Left cardiac atrium (tissue), 4 donors: ENCODE measurements at regions not wholly inside any gene's neighbourhood (a gene's known extent, or its start where the extent isn't known, plus 50 kb on each side); places are given as distances from the start of the nearest gene placed in this dataset.
"Not testable (repeated sequence)": the region's sequence is repeated elsewhere in the genome, so short reads cannot be mapped to it uniquely, and the experiment has no call there.

Source experiments
- ATAC-seq, 2 donors: fragments of 200-7000 bp; cut with Tn5 transposase; one replicate each; pipeline ENCODE4 v1.9.1; 2020; ENCODE audit warnings: mild to moderate bottlenecking in 2 of 2, moderate library complexity in 2 of 2
- DNase-seq: peaks from one replicate; pipeline ENCODE4 v3.0.0-alpha.2; 2020
- intact Hi-C, 2 donors: fragments of 100-400 bp; cut with DNase I; formaldehyde crosslinking; loops; one replicate each; pipeline versions ENCODE4 v1.14.1 to v1.15.1; 2022 to 2023
- donor health status: DM: no; HTN: yes; CAD: no.
- donor health status: DM: no; HTN: yes; CAD: no; lungs with severe emphysema.
- donor health status: DM: yes; HTN: yes; CAD: no.
- donor health status: Dilated cardiomyopathy.

DNA sequence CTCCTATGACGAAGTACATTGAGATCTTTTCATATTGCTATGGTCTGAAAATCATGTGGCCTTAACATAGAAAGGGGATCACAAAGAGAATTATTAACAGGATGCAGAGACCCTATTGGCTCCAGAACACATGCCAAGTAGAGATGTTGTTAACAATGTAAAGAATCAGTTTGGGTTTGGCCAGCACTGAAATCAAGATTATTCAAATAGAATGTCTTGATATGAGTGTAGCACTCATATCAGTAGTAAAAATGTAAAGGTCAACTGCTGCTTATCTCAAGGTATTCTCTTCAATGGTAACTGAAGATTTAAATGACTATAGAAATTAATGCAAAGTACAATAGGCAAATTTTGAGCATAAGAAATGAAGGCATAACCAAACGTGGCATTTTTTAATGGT, 262.8 kb downstream of the PTH2R start:
- no peak for DNase-seq
- no peak for ATAC-seq
- intact Hi-C loops = no loop called here

DNA sequence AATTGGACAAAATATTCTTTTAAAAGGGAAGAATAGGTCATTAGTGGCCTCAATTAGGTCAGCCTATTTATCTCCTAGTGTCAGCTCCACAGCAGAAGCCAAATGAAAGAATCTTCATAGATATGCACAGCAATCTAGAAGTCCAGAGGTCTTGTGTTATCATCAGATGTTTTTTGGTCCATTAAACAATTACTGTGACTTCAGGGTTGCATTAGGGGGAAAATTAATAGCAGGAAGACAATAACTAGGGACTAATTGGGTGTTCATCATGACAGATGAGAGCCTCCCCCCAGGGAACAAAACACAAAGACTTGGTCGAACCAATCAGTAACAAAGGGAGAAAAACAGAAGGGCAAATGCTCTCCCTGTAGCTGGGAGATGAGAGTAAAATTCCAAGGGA, 264.7 kb downstream of the PTH2R start:
- no peak for DNase-seq

DNA sequence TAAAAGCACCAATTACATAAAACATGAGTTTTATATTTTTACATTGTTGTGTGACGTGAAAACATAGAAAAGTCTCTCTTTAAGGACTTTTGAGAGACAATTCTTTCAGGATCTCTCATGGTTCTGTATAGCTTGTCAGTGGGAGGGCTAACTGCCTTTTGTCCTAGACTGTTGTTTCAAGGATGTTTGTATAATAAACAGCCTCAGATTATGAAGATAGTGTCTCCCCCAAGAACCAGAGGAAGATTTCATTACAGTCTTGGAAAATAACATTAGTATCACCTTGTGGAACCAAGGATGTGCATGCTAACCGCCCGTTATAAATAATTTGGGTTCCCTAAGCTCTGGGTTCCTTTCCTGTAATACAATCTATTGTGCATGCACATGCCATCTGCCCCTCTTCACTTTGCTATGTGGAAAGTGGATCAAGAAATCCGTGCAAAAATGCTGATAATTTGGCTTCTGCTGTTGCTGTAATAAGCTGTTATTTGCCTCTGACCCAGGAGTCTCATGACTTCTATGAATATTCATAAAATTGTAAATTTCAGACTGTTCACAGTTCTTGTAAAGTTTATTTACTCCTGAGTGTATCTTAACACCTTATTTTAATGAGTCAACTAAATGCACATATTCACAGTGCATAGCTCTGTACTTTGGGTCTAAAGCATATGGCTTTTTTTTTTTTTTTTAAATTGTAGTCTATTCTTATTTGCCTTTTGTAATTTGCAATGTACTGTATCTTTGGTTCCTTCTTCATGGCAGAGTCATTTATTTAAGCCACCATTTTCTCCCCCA, 265.5 kb downstream of the PTH2R start:
- intact Hi-C loops = no loop called here
- no peak for DNase-seq
- ATAC-seq = no peak

More for the DNA sequence above, 264.7 kb downstream of the PTH2R start:
- no peak for ATAC-seq
- intact Hi-C loops = no loop called here

DNA sequence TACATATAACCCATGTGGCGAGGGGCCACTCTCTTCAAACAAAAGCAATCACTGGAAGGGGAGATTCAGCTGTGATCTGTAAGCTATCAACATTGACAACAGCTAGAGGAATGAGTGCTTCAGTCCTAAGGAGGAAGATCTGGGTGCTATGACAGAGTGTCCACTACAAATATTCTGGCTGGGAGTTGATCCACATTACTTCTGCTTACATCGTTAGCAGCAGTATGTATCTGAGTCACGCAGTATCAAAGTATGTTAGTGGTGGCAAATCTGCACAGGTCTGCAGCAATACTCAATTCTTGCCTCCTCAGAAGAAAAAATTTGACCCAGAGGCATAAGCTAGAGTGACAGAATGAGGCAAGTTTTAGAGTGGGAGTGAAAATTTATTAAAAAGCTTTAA, 267.0 kb downstream of the PTH2R start:
- DNase-seq (no peak), ATAC-seq (no peak)
- intact Hi-C loops = no loop called here

DNA sequence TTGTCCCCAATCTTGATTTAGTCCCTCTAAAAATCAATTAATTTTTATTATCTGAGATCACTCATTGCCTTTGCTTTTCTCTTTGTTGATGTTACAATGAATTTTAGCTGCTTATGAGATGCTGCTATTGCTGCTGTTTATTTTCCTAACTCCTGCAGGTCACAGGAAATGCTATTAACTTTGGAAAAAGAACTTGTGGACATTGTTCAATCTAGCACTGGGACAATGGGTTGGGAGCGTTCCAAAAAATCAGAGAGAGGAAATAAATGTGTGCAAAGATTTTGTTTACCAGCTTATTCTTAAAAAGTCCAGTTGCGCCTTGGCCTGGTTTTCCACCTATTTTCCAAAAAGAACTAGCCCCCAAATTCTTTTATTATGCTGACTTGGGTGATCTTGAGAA, 268.3 kb downstream of the PTH2R start:
- ATAC-seq = no peak
- intact Hi-C loops = no loop called here
- DNase-seq = no peak

DNA sequence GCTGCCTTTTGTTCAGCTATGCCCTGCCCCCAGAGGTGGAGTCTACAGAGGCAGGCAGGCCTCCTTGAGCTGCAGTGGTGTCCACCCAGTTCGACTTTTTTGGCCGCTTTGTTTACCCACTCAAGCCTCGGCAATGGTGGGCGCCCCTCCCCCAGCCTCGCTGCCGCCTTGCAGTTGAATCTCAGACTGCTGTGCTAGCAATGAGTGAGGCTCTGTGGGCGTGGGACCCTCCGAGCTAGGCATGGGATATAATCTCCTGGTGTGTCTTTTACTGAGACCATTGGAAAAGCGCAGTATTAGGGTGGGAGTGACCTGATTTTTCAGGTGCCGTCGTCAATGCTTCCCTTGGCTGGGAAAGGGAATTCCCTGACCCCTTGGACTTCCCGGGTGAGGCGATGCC, 279.3 kb downstream of the PTH2R start:
- ATAC-seq, DNase-seq, intact Hi-C loops: not testable (repeated sequence)

DNA sequence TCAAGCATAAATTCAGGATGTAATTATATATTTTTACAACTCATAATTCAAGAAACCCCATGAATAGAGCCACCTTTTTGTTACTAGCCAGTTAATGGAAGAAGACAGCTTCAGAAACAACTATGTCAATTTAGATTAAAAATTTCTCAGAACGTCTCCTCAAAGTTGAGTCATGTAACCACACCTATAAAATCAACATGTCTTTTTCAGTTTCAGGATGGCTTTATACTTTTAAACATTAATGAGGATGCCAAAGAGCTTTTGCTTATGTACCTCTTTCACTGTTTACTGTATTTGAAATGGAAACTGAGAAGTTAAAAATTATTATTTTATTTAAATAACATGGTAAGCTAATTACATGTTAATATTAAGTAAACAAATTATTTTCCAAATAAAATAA, 280.1 kb downstream of the PTH2R start:
- DNase-seq = no peak
- intact Hi-C loops = no loop called here
- ATAC-seq = no peak

DNA sequence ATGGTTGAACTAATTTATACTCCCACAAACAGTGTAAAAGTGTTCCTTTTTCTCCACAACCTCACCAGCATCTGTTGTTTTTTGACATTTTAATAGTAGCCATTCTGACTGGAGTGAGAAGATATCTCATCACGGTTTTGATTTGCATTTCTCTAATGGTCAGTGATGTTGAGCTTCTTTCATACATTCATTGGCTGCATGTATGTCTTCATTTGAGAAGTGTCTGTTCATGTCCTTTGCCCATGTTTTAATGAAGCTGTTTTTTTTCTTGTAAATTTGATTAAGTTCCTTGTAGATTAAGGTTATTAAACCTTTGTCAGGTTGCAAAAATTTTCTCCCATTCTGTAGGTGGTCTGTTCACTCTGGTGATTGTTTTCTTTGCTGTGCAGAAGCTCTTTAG, 281.1 kb downstream of the PTH2R start:
- intact Hi-C loops, ATAC-seq, DNase-seq: not testable (repeated sequence)

DNA sequence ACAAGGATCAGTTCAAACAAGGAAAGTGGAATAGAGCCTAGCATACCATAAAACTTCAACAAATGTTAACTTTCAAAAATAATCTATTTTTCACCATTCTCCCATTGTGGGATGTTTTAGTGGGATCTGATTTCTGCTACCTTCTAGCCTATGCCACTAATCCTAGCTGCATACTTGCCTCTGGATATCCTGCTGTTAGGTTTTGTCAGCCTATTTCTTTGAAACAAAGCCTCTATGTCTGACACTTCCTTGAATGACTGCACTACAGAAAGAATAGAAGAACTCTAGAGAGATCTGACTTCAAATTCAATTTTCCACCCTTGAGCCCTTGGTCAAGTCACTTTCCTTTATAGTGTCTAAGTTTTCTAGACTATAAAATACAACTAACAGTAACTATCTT, 291.5 kb downstream of the PTH2R start:
- DNase-seq = no peak
- ATAC-seq = no peak
- intact Hi-C loops = no loop called here

DNA sequence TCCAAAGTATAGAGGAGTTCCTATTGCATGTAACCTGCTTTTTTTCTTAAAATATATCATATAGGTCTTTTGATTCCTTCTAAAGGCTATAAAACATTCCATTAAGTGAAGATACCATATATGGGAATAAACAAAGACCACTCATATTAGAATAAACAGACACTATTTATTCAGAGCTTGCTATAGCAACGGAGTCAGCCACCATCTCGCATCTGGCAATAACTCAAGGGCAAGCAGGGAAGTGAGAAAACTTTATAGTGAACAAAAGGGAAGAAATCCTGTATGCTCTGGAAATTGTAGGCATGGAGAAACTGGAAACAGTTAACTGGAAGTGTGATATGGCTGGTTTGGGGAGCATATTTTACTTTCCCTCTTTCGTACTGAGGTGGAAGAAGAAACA, 301.9 kb downstream of the PTH2R start:
- ATAC-seq (no peak), DNase-seq (no peak)
- intact Hi-C loops = no loop called here

DNA sequence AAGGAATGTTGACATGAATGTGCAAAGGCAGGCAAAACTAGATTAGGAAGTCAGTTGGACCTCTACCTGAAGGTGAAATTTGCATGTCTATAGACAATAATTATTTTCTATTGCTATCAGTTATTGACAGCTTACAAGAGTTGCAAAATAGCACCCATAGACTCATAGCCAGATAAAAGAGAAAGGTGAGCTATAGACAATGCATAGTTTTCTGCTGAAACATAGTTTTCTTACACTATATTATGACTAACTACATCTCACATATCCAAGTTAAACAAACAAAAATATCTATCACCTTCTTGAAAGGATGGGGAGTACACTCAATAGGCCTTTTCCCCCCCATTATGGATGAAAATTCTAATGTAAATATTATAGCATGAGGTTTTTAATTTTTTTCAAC, 305.0 kb downstream of the PTH2R start:
- DNase-seq = no peak
- intact Hi-C loops = no loop called here
- no peak for ATAC-seq

DNA sequence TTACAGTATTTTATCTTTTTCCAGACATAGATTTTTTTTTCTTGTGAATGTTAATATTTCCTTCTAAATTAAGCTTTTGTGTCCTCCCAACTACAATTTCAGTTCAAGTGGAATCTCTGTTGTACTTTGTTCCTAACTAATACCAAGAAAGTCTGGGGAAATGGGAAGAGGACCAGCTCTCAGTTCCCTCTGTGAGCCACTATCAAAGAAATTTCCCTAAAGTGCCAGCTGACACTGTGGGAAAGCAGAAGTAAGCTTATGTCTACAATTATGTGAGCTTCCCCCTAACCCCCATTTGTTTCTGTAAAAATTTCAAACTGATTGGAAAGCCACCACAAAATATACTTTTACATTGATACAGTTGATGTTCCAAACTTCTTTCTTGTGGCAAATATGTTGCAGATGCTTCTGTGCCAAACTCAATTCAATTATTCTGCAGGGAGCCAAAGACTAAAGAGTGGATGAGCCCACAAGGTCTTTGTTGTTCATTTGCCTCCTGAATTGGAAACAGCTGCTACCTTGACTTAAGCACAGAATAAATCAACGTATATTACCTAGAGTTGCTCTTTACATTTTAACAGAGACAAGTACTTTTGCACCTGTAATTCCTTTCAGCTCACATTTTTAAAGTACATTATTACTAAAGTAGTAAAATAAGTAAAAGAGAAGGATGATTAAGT, 306.6 kb downstream of the PTH2R start:
- ATAC-seq (no peak), DNase-seq (no peak)
- intact Hi-C loops = no loop called here

DNA sequence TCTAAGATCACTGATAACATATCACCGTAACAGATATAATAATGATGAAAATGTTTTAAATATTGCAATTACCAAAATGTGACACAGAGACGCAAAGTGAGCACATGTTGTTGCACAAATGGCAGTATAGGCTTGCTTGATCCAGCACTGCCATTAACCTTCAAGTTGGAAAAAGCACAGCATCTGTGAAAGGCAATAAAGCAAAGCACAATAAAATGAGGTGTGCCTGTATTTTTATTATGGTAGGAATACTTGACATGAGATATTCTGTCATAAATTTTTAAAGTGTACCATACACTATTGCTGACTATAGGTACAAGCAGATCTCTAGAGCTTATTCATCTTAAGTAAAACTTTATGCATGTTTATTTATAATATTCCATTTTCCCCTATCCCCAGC, 312.2 kb downstream of the PTH2R start:
- no peak for ATAC-seq
- intact Hi-C loops = no loop called here
- no peak for DNase-seq

DNA sequence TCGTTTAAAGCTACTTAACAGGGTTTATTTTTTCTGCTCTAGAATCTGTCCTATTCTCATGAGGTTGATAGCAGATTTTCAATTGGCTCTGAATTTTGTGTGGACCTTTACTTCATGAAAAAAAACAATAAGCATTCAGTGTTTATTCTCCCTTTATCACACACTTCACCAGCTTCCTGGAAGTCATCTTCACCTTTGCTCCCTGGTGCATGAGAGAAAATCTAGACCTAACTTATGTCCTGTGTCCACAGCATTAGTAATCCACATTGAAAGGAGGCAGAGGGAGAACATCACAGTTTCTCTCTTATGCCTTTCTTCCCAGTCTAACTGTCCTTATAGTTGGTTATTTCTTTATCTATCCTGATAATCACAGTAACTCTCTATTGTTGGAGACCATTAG, 316.1 kb downstream of the PTH2R start:
- no peak for ATAC-seq
- intact Hi-C loops = no loop called here
- DNase-seq = no peak

DNA sequence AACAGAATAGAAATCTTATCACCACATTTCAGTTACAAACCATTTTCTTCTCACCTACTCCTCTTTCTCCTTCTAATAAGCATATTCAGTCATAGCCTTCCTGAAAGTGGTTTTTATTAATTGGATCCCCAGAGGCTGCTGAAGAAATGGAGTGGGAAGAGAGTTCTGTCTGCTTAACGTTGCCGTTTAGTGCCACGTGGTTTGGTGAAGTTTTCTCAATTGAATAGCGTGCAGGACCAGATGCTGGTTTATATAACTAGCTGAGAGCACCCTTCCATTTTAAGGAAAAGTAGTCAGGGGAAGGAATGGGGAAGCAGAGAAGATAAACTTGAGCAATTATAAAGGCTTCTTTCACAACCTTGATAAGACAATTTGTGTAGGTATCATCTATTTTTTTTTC, 318.7 kb downstream of the PTH2R start:
- intact Hi-C loops = no loop called here
- no peak for DNase-seq
- no peak for ATAC-seq

DNA sequence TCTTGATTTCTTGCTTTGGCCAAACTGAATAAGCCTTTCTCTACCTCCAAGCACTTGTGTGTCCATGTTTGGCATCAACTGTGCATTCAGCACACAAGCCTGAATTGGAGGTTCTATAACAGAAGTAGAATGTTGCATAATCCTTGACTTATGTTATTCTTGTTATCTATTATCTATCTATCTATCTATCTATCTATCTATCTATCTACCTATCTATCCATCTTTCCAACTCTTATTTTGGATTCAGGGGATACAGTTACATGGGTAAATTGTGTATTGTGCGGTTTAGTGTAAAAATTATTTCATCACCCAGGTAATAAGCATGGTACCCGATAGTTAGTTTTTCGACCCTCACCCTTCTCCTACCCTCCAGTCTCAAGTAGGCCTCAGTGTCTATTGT, 319.6 kb downstream of the PTH2R start:
- intact Hi-C loops = no loop called here
- DNase-seq (no peak), ATAC-seq (no peak)

DNA sequence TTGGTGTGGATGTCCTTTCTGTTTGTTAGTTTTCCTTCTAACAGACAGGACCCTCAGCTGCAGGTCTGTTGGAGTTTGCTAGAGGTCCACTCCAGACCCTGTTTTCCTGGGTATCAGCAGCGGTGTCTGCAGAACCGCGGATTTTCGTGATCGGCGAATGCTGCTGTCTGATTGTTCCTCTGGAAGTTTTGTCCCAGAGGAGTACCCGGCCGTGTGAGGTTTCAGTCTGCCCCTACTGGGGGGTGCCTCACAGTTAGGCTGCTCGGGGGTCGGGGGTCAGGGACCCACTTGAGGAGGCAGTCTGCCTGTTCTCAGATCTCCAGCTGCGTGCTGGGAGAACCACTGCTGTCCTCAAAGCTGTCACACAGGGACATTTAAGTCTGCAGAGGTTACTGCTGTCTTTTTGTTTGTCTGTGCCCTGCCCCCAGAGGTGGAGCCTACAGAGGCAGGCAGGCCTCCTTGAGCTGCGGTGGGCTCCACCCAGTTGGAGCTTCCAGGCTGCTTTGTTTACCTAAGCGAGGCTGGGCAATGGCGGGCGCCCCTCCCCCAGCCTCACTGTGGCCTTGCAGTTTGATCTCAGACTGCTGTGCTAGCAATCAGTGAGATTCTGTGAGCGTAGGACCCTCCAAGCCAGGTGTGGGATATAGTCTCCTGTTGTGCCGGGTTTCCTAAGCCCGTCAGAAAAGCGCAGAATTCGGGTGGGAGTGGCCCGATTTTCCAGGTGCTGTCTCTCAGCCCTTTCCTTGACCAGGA, 345.2 kb downstream of the PTH2R start:
- ATAC-seq, DNase-seq, intact Hi-C loops: not testable (repeated sequence)

DNA sequence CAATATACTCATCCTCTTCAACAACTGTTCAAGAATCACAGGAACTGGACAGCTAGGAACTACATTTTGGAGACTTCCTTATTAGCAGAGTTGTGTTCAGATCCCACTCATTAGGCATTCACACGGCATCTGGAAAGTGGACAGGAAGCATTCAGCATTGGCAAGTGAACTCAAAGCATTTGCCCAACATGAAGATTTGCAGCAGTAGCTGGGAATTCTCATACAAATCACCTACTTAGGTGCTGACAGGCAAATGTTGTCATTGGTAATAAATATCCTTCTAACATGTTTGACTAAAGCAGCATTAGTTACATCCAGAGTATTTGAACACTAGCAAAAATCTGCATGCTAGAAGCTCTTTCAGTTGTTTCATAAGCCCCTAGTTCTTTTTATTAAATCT, 350.8 kb downstream of the PTH2R start:
- DNase-seq (no peak), ATAC-seq (no peak)
- intact Hi-C loops = no loop called here

DNA sequence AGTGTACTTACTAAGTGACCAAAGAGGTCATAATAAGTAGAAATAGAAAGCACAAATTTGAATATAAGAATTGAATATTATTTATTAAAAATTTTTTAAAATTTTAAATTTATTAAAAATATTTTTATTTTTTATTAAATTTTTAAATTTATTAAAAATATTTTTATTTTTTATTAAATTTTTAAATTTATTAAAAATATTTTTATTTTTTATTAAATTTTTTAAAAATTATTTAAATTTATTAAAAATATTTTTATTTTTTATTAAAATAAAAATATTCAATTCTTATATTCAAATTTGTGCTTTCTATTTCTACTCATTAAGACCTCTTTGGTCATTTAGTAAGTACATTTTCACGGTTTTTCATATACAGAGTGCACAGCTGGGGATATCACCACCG, 366.5 kb downstream of the PTH2R start:
- intact Hi-C loops = not testable (repeated sequence)

DNA sequence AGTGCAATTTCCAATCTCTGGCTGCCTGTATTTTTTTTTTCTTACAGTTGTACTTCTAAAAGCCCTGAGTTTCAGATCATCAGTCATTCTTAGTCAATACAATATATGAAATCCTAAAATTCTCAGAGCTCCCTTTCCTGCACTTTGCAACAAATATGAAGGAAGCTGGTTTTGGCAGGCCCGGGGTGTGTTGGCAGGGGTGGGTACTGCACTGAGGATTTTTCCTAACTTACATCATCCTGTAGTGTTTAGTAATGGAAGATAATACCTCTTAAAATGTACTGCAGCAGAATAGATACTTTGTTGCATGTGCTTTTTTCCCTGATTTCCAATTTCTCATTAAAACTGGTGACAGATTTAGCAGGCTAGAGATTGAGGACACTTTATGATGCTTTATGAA, 374.6 kb downstream of the PTH2R start:
- intact Hi-C loops = no loop called here
- peak in 1 of 2 donors; percentile 84 for ATAC-seq
- no peak for DNase-seq

More for the DNA sequence above, 366.5 kb downstream of the PTH2R start:
- ATAC-seq, DNase-seq: not testable (repeated sequence)
